ENCODE measurements at regions not wholly inside any gene's neighbourhood (a gene's known extent, or its start where the extent isn't known, plus 50 kb on each side); places are given as distances from the start of the nearest gene placed in this dataset.

- no peak overlapping the region for H3K27ac ChIP-seq (ENCODE audit: extremely low read depth, low read depth, low read length)
- no peak overlapping the region for H2AFZ ChIP-seq (ENCODE audit: low read depth, low read length)
- intact Hi-C loops (cut with micrococcal nuclease) (no loop called here), in situ Hi-C loops (cut with MboI) (no loop called here)
- no peak for TF ChIP-seq KDM5B (IDR thresholded peaks at IDR 0.05; ENCODE audit: insufficient replicate concordance, low read depth, low read length)
- TF ChIP-seq NBN (IDR thresholded peaks at IDR 0.05; ENCODE audit: low read depth) = no peak
- no peak for TF ChIP-seq EHMT2 (IDR thresholded peaks at IDR 0.05)
- no peak for TF ChIP-seq MTA1 (IDR thresholded peaks at IDR 0.05; ENCODE audit: borderline replicate concordance)
- TF ChIP-seq HDAC1 (IDR thresholded peaks at IDR 0.05) = no peak
- no peak for TF ChIP-seq ZNF174 (CRISPR knock-in tag; IDR thresholded peaks at IDR 0.05)
- no peak for TF ChIP-seq SP2 (IDR thresholded peaks at IDR 0.05; ENCODE audit: extremely low read depth, low read depth, low read length, poor library complexity, severe bottlenecking)
- no peak for TF ChIP-seq POLR2AphosphoS5 (IDR thresholded peaks at IDR 0.05; ENCODE audit: control insufficient read depth, insufficient read depth, low read depth, low read length)
- no peak for TF ChIP-seq E2F1 (CRISPR knock-in tag; IDR thresholded peaks at IDR 0.05)
- ChIA-PET CTCF (ENCODE audit: low intra/inter-chr PET ratio) (no interaction called here), POLR2A (no interaction called here)
- no peaks in the 10 kb centered on the region for H3K9me1 ChIP-seq (ENCODE audit: control insufficient read depth, insufficient read depth, low read length)
- no peaks in the 10 kb centered on the region for H3K27me3 ChIP-seq (ENCODE audit: control insufficient read depth in 2 of 2, insufficient read depth in 2 of 2, low read length in 2 of 2)
- DNase-seq (ENCODE audit: extremely low read depth in 1 of 4, low spot score in 3 of 4) (no peak), FAIRE-seq (no peak), ATAC-seq (no peak)
- H4K20me1 ChIP-seq (replicated peaks; ENCODE audit: control insufficient read depth, insufficient read depth, low read length) = no peaks in the 10 kb centered on the region
- H3K4me1 ChIP-seq (replicated peaks in 1 of 2; ENCODE audit: control insufficient read depth in 2 of 2, insufficient read depth in 2 of 2, low read length in 2 of 2) = no peaks in the 10 kb centered on the region
- no peak overlapping the region for H3K4me2 ChIP-seq (ENCODE audit: insufficient read depth, low read length)
- H3K36me3 ChIP-seq (ENCODE audit: control insufficient read depth, insufficient read depth, low read length) = no peaks in the 10 kb centered on the region
- H3K79me2 ChIP-seq (ENCODE audit: control insufficient read depth, insufficient read depth, low read length) = no peaks in the 10 kb centered on the region
- no peak overlapping the region for H3K9ac ChIP-seq (ENCODE audit: insufficient read depth in 1 of 2, low read depth in 2 of 2, low read length in 2 of 2)
- 0% methylated on average over 2 of the region's 2 CpGs for WGBS (ENCODE audit: insufficient coverage, low coverage, missing lambda C conversion rate)
- no peaks in the 10 kb centered on the region for H3K9me3 ChIP-seq (replicated peaks; ENCODE audit: control insufficient read depth, insufficient read depth, low read depth, low read length)
- no TSS peak for BruUV-seq (replicated peaks)
- no peak overlapping the region for H3K4me3 ChIP-seq
Observed at GRCh38 chr14:26104717-26105116, 493.1 kb downstream of the NOVA1 start.

Data from K562 (cell line).